ENCODE measurements at regions not wholly inside any gene's neighbourhood (a gene's known extent, or its start where the extent isn't known, plus 50 kb on each side); places are given as distances from the start of the nearest gene placed in this dataset.

GRCh38 chr6:105560611-105561066 lies 157.8 kb upstream of the PREP start:
- H3K36me3 ChIP-seq (ENCODE audit: control insufficient read depth in 2 of 2, insufficient read depth in 1 of 2, low read length in 2 of 2), result no peaks in the 10 kb centered on the region
- TF ChIP-seq HOXA7 (CRISPR knock-in tag; IDR thresholded peaks at IDR 0.05; ENCODE audit: borderline replicate concordance) (no peak), ZNF362 (tag by site-specific recombination; IDR thresholded peaks at IDR 0.05) (no peak), PRDM6 (tag by site-specific recombination; IDR thresholded peaks at IDR 0.05) (no peak), INSM2 (tag by site-specific recombination; IDR thresholded peaks at IDR 0.05) (no peak), ZNF19 (tag by site-specific recombination; IDR thresholded peaks at IDR 0.05; ENCODE audit: low read depth) (no peak), PATZ1 (tag by site-specific recombination; IDR thresholded peaks at IDR 0.05) (no peak), PRDM2 (tag by site-specific recombination; IDR thresholded peaks at IDR 0.05; ENCODE audit: borderline replicate concordance) (no peak), ZBTB20 (tag by site-specific recombination; IDR thresholded peaks at IDR 0.05) (no peak), ZNF501 (tag by site-specific recombination; IDR thresholded peaks at IDR 0.05) (no peak), ZNF776 (tag by site-specific recombination; IDR thresholded peaks at IDR 0.05; ENCODE audit: borderline replicate concordance) (no peak), ZNF600 (tag by site-specific recombination; IDR thresholded peaks at IDR 0.05) (no peak), AEBP2 (tag by site-specific recombination; IDR thresholded peaks at IDR 0.05; ENCODE audit: borderline replicate concordance) (no peak), ZNF175 (tag by site-specific recombination; IDR thresholded peaks at IDR 0.05) (no peak), KLF9 (tag by site-specific recombination; IDR thresholded peaks at IDR 0.05; ENCODE audit: low read depth) (no peak)
- H3K27ac ChIP-seq (ENCODE audit: extremely low read depth, low read depth, low read length), result no peak overlapping the region
- H3K4me1 ChIP-seq (ENCODE audit: control insufficient read depth, insufficient read depth, low read length), result no peaks in the 10 kb centered on the region
- H3K4me3 ChIP-seq (ENCODE audit: low read depth, low read length), result no peak overlapping the region
- POLR2A ChIA-PET, result no interaction called here
- CTCF ChIA-PET, result no interaction called here
- H3K9me3 ChIP-seq (ENCODE audit: control insufficient read depth, insufficient read depth, low read depth, low read length), result no peaks in the 10 kb centered on the region
